ENCODE measurements at regions not wholly inside any gene's neighbourhood (a gene's known extent, or its start where the extent isn't known, plus 50 kb on each side); places are given as distances from the start of the nearest gene placed in this dataset.

GRCh38 chr10:25811052-25811685 is 122.9 kb upstream of the MYO3A start:
- no peak for TF ChIP-seq CTCF (IDR thresholded peaks at IDR 0.05)
- TF ChIP-seq EP300 (IDR thresholded peaks at IDR 0.05), result no peak
- TF ChIP-seq POLR2A (IDR thresholded peaks at IDR 0.05), result no peak
- TF ChIP-seq POLR2AphosphoS5 (IDR thresholded peaks at IDR 0.05), result no peak
